AG09309 (cell line): ENCODE measurements at regions not wholly inside any gene's neighbourhood (a gene's known extent, or its start where the extent isn't known, plus 50 kb on each side); places are given as distances from the start of the nearest gene placed in this dataset.

Source experiments
- DNase-seq: peaks from one replicate; pipeline ENCODE4 v3.0.0-alpha.2; 2010; ENCODE audit warnings: low read depth
- H3K4me3 ChIP-seq: 2 replicates; pipeline ENCODE4 v1.5.1; 2011; ENCODE audit warnings: mild to moderate bottlenecking, low read depth, low read length, moderate library complexity; ENCODE audit not compliant: control insufficient read depth
- TF ChIP-seq, protein P1 (sequence below): IDR thresholded peaks from 2 replicates; pipeline ENCODE4 v1.5.1; 2011; ENCODE audit warnings: mild to moderate bottlenecking, low read depth, low read length, inconsistent platforms; ENCODE audit not compliant: insufficient read depth, control insufficient read depth; ENCODE audit errors: missing control alignments

DNA sequence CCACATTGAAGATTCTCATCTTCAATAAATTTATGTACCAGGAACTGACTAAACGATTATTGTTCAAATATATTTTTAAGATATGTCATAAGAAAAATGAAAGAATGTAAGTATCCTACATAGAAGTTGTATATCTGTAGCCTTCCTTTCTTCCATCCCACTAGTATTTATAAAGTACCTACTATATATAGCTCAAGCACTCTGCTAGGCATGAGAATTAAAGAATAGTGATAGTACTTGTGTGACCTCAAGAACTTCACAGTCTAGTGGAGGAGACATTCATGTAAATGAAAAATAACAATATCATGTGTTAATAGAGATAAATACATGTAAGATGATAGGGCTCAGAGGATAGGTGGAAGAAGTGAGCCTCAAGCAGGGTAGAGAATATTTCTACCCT is 201.0 kb upstream of the HMHB1 start:
- DNase-seq = no peak
- H3K4me3 ChIP-seq = no peak overlapping the region
- TF ChIP-seq, protein P1, sequence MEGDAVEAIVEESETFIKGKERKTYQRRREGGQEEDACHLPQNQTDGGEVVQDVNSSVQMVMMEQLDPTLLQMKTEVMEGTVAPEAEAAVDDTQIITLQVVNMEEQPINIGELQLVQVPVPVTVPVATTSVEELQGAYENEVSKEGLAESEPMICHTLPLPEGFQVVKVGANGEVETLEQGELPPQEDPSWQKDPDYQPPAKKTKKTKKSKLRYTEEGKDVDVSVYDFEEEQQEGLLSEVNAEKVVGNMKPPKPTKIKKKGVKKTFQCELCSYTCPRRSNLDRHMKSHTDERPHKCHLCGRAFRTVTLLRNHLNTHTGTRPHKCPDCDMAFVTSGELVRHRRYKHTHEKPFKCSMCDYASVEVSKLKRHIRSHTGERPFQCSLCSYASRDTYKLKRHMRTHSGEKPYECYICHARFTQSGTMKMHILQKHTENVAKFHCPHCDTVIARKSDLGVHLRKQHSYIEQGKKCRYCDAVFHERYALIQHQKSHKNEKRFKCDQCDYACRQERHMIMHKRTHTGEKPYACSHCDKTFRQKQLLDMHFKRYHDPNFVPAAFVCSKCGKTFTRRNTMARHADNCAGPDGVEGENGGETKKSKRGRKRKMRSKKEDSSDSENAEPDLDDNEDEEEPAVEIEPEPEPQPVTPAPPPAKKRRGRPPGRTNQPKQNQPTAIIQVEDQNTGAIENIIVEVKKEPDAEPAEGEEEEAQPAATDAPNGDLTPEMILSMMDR = no peak

DNA sequence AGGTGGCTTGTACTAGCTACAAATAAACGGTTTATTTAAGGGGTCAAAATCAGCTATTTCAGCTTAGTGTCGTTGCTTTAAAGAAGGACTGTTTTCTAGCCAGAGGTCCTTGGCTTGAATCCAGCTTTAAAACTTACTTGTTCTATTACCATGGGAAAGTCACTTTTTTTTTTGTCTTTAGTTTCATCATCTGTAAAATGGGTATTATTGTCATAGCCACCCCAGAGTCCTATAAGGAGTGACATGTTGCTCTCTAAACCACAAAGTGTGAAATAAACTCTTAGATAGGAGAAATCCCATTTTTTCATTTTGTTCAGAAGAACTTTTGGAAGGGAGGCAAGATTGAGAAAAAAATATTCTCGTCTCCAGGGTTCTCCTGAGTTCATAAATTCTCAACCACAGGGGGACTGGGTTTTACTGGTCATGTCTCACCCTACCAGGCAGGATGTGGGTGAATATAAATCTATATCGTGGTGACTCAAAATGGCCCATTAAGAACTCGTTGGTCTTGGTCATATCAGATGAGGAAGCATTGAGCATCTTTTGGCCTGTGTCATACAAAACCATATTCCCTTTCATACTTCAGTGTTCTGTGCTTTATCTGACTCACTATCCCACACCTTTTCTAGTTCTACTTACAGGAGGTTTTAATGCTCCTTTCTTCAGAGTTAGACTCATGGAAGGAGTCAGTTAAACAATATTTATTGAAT is 202.7 kb upstream of the NR3C1 start:
- no peak overlapping the region for H3K4me3 ChIP-seq
- DNase-seq = no peak
- TF ChIP-seq, protein P1 = no peak

DNA sequence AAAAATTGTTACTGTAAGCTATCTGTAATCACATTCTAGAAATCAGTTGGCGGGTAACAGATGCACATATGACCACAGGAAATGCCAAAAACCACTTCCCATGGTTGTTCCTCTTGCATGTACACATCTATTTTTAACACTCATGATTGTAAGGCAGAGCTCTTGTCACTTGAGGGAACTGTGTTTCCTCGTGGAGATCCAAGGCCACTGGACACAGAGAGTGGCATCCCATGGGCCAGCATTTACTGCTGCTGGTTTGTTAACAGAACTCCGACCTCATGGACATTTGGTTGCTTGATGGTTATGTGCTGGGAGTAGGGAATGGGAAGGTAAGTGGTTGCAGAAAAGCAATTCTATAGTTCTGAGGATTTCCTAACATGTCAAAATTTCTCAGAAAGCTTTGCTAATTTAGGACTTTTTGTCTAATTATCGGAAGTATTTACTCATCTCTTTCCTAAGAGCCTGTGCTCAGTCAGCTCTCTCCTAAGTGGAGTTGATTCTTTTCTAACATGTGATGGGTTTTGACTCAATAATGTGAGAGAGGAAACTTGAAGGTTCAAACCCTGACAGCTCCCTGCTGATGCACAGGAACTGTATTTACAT is 202.0 kb upstream of the NR3C1 start:
- TF ChIP-seq, protein P1 = no peak
- no peak for DNase-seq
- no peak overlapping the region for H3K4me3 ChIP-seq

DNA sequence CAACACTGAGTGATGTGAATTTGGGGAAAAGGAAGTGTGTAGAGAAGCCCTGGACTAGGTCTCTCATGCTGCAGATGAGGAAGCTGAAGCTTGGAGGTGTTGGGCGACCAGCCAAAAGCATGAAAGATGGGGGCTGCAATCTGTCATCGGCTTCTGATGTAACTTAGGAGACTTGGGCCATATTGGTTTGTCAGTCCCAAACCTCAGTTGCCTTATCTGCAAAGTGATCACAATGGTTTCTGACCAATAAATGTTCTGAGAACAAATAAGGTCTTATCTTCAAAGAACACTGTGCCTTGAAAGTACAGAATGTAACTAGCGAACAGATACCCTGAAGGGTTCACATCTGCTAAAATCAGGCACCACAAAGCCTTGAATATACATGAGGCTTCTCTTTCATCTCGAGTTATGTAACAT is 198.4 kb upstream of the NR3C1 start:
- no peak overlapping the region for H3K4me3 ChIP-seq
- no peak for DNase-seq
- TF ChIP-seq, protein P1 = no peak

DNA sequence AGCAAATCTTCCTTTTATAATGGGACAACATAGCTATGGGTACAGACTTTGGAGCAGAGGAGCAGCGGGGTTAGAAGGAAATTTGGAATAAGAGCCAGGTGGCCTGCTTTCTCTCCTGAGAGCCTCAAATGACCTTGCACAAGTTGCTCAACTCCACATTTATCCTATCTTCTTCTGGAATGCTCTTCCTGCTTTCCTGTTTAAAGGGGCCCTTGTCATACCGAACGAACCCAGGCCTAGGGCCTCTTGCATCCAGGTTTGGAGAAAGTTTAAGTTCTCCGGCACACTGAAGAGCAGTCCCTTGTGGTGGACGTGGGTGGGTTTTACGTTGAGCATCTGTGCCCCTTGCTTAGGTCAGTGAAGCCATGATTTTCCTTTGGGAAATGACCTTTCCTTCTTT is 197.9 kb upstream of the NR3C1 start:
- no peak for DNase-seq
- TF ChIP-seq, protein P1 = no peak
- no peak overlapping the region for H3K4me3 ChIP-seq

DNA sequence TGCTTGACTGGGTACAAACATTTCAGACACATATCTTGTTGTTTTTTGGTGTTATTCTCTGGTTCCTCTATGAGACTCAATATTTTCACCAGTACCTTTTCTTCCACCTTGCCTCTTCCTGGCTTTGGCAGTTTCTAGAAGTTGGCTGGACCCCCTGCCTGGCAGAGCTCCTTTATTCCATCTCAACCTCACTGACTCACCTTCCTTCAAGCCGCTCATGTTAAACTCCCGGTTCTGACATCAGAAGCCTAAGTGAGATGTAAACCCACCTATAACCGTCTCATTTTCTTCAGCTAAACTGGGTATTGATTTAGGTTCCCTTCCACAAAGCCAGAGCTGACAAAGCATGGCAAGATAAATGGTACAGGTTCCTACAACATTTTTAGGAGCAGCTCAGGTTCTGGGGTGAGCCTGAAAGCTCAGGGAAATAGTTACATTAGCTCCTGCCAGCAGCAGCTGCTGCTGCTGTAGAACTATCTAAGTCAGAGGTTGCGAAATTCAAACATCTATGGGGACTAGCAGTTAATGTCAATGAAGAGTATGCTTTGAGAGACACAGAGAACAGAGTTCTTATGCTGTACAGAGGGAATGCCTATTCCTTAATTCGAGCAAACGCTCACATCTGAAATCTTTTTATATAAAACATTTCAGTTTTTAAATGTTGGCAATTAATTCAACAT is 197.1 kb upstream of the NR3C1 start:
- no peak overlapping the region for H3K4me3 ChIP-seq
- DNase-seq = no peak
- TF ChIP-seq, protein P1 = no peak
